Left ventricle myocardium inferior (tissue), 1 donor: ENCODE measurements at regions not wholly inside any gene's neighbourhood (a gene's known extent, or its start where the extent isn't known, plus 50 kb on each side); places are given as distances from the start of the nearest gene placed in this dataset.

ENCODE experiments used
- DNase-seq: peaks from one replicate; pipeline ENCODE4 v3.0.0-alpha.2; 2020
- H3K27ac ChIP-seq: fragments of 200-600 bp; replicated peaks from 2 replicates; pipeline ENCODE4 v1.8.0; 2021
- H3K27me3 ChIP-seq: fragments of 200-600 bp; 2 replicates; pipeline ENCODE4 v1.8.0; 2021; ENCODE audit warnings: low read depth
- H3K36me3 ChIP-seq: fragments of 200-600 bp; 2 replicates; pipeline ENCODE4 v1.8.0; 2021
- H3K4me1 ChIP-seq: fragments of 200-600 bp; 2 replicates; pipeline ENCODE4 v1.8.0; 2021
- H3K4me3 ChIP-seq: fragments of 200-600 bp; 2 replicates; pipeline ENCODE4 v1.8.0; 2021; ENCODE audit warnings: mild to moderate bottlenecking, moderate library complexity
- H3K9me3 ChIP-seq: fragments of 200-600 bp; replicated peaks from 2 replicates; pipeline ENCODE4 v1.8.0; 2021
- intact Hi-C: fragments of 100-400 bp; cut with micrococcal nuclease; formaldehyde crosslinking; loops from one replicate; pipeline ENCODE4 v1.11.0; 2022
- TF ChIP-seq, protein P1 (sequence below): fragments of 200-600 bp; IDR thresholded peaks from 2 replicates; pipeline ENCODE4 v1.8.0; 2021; ENCODE audit warnings: antibody characterized with exemption, mild to moderate bottlenecking, borderline replicate concordance
- donor health status: DM: no; HTN: yes; CAD: no; lungs with severe emphysema.

DNA sequence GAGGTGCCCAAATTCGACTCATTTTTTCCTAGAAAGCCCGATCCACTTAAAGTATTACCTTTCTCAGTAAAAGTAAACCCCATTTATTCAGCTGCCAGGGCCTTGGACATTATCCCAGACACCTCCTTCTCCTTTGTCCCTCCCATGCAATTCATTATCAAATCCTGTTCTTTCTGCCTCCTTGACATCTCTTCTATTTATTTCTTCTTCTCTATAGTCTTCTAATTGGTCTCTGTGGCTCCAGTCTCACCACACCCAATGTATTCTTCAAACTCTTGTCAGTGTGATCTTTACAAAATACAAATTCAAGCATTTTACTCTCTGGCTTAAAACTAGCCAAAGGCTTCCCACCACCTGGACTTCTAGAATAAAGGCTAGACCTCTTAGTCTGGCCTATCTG is 120.3 kb downstream of the IL20RB start:
- DNase-seq: no peak
- Histone ChIP-seq H3K27ac (no peak overlapping the region), H3K36me3 (no peaks in the 10 kb centered on the region), H3K4me3 (no peak overlapping the region), H3K27me3 (peaks cover 55% of the 10 kb centered on the region), H3K4me1 (no peaks in the 10 kb centered on the region), H3K9me3 (no peaks in the 10 kb centered on the region)
- intact Hi-C loops: no loop called here
- TF ChIP-seq, protein P1, sequence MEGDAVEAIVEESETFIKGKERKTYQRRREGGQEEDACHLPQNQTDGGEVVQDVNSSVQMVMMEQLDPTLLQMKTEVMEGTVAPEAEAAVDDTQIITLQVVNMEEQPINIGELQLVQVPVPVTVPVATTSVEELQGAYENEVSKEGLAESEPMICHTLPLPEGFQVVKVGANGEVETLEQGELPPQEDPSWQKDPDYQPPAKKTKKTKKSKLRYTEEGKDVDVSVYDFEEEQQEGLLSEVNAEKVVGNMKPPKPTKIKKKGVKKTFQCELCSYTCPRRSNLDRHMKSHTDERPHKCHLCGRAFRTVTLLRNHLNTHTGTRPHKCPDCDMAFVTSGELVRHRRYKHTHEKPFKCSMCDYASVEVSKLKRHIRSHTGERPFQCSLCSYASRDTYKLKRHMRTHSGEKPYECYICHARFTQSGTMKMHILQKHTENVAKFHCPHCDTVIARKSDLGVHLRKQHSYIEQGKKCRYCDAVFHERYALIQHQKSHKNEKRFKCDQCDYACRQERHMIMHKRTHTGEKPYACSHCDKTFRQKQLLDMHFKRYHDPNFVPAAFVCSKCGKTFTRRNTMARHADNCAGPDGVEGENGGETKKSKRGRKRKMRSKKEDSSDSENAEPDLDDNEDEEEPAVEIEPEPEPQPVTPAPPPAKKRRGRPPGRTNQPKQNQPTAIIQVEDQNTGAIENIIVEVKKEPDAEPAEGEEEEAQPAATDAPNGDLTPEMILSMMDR: no peak

DNA sequence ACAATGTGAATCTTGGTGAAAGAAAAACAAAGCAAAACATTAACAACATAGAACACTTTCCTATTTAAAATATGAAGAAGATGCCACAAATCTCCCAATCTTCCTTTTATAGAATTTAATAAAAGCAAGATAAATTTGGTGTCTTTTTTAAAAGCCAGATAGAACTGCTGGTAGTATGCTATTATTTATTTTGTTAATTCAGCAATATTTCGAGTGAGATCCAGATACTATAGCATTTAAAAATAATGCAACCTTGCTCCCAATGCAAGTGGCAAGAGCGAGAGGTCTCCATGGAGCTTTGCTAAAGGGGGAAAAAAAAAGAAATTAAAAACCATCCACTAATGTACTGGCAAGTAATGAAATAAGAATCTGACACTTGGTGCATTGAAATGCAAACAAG is 121.8 kb downstream of the IL20RB start:
- no peaks in the 10 kb centered on the region for H3K36me3 ChIP-seq
- intact Hi-C loops: no loop called here
- no peaks in the 10 kb centered on the region for H3K4me1 ChIP-seq
- no peak overlapping the region for H3K4me3 ChIP-seq
- H3K9me3 ChIP-seq: no peaks in the 10 kb centered on the region
- H3K27me3 ChIP-seq: peaks cover 61% of the 10 kb centered on the region
- DNase-seq: no peak
- no peak overlapping the region for H3K27ac ChIP-seq
- TF ChIP-seq, protein P1: no peak

DNA sequence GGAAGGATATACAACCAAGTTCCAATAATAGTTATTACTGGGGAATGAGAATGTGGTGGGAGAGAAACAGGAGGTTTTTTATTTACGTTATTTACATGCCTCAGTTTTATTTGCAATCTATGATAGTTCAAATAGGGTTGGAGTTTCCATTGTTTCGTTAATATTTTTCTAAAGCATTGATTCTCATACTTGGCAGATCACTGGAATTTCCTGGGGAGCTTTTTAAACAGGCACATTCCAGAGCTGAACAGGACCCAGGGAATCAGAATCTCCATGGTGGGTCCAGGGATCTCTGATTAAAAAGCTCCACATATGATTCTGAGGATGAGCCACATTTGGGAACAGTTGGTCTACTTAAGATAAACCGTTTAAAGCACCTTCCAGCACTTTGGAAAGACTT is 123.9 kb downstream of the IL20RB start:
- Histone ChIP-seq H3K4me3 (no peak overlapping the region), H3K4me1 (no peaks in the 10 kb centered on the region), H3K27me3 (peaks cover 68% of the 10 kb centered on the region), H3K36me3 (no peaks in the 10 kb centered on the region), H3K9me3 (no peaks in the 10 kb centered on the region), H3K27ac (no peak overlapping the region)
- no peak for DNase-seq
- intact Hi-C loops: no loop called here
- TF ChIP-seq, protein P1: no peak

DNA sequence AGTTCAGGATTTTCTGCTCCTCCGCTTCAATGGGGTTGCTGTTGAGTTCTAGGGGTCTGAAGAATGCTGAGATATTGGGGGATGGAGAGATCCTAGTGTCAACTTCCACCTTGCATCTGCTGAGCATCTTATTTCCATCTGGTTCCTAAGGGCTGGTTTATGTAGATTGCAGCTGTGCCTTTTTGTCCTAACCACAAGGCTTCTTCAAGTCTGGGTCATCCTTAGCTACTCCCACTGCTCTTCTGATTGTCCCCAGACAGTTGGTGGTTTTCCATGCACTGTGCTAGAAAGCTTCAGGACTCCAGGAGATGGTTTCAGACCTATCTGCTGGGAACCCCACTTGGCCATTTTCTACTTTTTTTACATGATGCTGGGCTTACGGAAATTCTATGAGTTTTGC is 125.0 kb downstream of the IL20RB start:
- intact Hi-C loops: no loop called here
- Histone ChIP-seq H3K4me1 (no peaks in the 10 kb centered on the region), H3K27ac (no peak overlapping the region), H3K36me3 (no peaks in the 10 kb centered on the region), H3K9me3 (no peaks in the 10 kb centered on the region), H3K27me3 (peaks cover 67% of the 10 kb centered on the region), H3K4me3 (no peak overlapping the region)
- DNase-seq: no peak
- TF ChIP-seq, protein P1: no peak

DNA sequence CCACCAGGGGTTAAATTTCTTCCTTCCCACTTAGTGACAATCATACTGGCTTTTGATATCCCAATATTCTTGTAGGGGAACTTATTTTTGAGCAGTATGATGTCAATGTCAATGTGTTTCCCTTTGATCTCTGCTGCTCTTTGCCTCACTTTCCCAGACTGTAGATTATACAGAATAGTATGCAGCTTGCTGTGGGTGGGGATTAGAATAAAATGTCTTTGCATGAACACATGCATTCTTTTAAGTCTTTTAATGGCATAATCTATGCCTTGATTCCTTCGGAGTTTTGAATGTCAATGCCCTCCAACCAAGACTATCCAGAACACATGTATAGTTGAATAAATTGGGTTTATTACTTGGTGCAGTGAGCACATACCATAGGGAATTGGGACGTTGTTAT is 125.5 kb downstream of the IL20RB start:
- Histone ChIP-seq H3K9me3 (no peaks in the 10 kb centered on the region), H3K27me3 (peaks cover 69% of the 10 kb centered on the region), H3K27ac (no peak overlapping the region), H3K36me3 (no peaks in the 10 kb centered on the region), H3K4me3 (no peak overlapping the region), H3K4me1 (no peaks in the 10 kb centered on the region)
- DNase-seq: no peak
- TF ChIP-seq, protein P1: no peak
- intact Hi-C loops: no loop called here

DNA sequence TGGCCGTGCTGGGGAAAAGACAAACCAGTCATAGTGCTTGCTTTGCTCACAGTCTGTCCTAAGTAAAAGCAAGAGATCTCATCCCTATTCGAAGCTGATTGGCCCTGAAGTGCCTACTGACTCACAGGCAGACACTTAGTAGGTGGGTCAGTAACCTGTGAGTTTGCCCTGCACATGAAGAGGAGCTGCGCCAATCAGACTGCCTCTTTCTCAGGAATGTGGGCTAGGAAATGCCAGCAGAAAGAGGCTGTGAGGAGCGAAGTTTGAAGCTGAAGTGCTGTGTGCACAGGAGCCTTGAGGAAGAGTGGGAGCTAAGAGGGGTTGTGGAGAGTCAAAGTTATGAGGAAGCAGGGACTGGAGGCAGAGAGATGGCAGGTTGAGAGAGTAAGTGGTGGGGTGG is 126.8 kb downstream of the IL20RB start:
- H3K36me3 ChIP-seq: no peaks in the 10 kb centered on the region
- intact Hi-C loops: no loop called here
- DNase-seq: no peak
- H3K27ac ChIP-seq: no peak overlapping the region
- no peaks in the 10 kb centered on the region for H3K9me3 ChIP-seq
- peaks cover 72% of the 10 kb centered on the region for H3K27me3 ChIP-seq
- TF ChIP-seq, protein P1: no peak
- no peak overlapping the region for H3K4me3 ChIP-seq
- no peaks in the 10 kb centered on the region for H3K4me1 ChIP-seq
